Neural crest cell (in vitro differentiated cells): ENCODE measurements at regions not wholly inside any gene's neighbourhood (a gene's known extent, or its start where the extent isn't known, plus 50 kb on each side); places are given as distances from the start of the nearest gene placed in this dataset.

Experiments used
- DNase-seq: peaks from one replicate; pipeline ENCODE4 v3.0.0; 2021; ENCODE audit warnings: low read depth, mixed read lengths, low spot score
- H3K27ac Mint-ChIP-seq: one replicate; pipeline ENCODE4 v1.8.0; 2021; ENCODE audit warnings: mild to moderate bottlenecking, mixed read lengths; ENCODE audit not compliant: unreplicated experiment
- H3K27me3 Mint-ChIP-seq: 2 replicates; pipeline ENCODE4 v1.8.0; 2021; ENCODE audit warnings: low read depth, mild to moderate bottlenecking, mixed read lengths
- H3K36me3 Mint-ChIP-seq: 2 replicates; pipeline ENCODE4 v1.8.0; 2021; ENCODE audit warnings: low read depth, mild to moderate bottlenecking, mixed read lengths
- H3K4me1 Mint-ChIP-seq: 2 replicates; pipeline ENCODE4 v1.8.0; 2021; ENCODE audit warnings: mixed read lengths
- H3K4me3 Mint-ChIP-seq: one replicate; pipeline ENCODE4 v1.8.0; 2021; ENCODE audit warnings: mild to moderate bottlenecking, mixed read lengths
- H3K9me3 Mint-ChIP-seq: 2 replicates; pipeline ENCODE4 v1.8.0; 2021; ENCODE audit warnings: mixed read lengths
- TF ChIP-seq, protein P1 (sequence below): fragments of 200-600 bp; sonication (generic); conservative IDR thresholded peaks from 2 replicates; pipeline ENCODE4 v1.5.0; 2021; ENCODE audit warnings: antibody characterized with exemption, mild to moderate bottlenecking

DNA sequence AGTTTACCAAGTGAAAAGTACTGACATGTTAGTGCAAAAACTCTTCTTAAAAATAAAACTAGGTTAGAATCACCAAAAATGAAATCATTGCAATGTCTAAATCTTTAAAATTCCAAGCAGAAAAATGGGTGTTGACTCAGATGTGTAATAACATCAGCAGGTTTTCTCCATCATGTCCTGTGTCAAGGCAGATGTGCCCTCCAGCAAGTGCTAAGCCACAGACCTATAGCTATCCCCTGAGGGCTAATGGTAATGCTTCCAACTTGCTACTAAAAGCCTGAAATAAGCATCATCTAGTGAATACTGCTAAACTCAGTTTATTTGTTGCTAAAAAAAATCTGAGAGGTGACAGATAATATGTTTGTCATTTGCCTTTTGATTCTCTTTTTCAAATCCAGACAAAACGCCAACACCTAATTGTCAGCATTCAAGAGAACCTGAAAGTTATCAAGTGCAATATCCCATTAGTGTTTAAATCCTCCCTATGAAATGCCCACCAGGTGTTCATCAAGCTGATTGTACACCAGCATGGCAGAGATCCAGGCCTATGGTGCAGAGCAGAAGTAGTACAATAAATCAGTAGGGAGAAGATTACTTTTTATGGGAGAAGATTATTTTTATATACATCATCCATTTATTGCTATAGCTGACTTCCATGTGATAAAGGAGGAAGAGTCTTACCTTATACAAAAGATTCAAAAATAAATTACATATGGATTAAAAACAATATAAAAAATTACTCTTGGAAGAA, 55.1 kb upstream of the SYT9 start:
- H3K27me3 Mint-ChIP-seq = peaks cover 43% of the 10 kb centered on the region
- no peaks in the 10 kb centered on the region for H3K4me1 Mint-ChIP-seq
- TF ChIP-seq, protein P1, sequence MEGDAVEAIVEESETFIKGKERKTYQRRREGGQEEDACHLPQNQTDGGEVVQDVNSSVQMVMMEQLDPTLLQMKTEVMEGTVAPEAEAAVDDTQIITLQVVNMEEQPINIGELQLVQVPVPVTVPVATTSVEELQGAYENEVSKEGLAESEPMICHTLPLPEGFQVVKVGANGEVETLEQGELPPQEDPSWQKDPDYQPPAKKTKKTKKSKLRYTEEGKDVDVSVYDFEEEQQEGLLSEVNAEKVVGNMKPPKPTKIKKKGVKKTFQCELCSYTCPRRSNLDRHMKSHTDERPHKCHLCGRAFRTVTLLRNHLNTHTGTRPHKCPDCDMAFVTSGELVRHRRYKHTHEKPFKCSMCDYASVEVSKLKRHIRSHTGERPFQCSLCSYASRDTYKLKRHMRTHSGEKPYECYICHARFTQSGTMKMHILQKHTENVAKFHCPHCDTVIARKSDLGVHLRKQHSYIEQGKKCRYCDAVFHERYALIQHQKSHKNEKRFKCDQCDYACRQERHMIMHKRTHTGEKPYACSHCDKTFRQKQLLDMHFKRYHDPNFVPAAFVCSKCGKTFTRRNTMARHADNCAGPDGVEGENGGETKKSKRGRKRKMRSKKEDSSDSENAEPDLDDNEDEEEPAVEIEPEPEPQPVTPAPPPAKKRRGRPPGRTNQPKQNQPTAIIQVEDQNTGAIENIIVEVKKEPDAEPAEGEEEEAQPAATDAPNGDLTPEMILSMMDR = no peak

DNA sequence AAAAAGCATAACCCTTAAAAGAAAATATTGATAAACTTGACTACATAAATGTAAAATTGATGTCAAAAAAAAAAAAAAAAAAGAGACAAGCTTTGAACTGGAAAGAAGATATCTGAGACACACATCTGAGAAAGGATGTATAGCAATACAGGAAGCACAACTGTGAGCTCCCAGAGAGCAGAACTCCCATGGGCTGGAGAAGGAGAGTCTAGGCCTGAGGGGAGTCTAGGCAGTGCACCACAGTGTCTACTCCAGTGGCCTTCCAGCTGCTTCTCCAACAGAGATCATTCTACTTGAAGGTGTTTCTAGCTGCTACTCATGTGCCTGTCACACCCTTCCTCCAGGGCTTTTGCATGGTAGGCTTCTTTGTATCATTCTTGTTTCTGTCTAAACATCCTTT, 54.2 kb upstream of the SYT9 start:
- no peaks in the 10 kb centered on the region for H3K4me1 Mint-ChIP-seq
- no peak overlapping the region for H3K4me3 Mint-ChIP-seq
- no peaks in the 10 kb centered on the region for H3K9me3 Mint-ChIP-seq
- TF ChIP-seq, protein P1 = no peak
- no peak for DNase-seq
- H3K27ac Mint-ChIP-seq = no peak overlapping the region
- H3K27me3 Mint-ChIP-seq = peaks cover 51% of the 10 kb centered on the region
- H3K36me3 Mint-ChIP-seq = no peaks in the 10 kb centered on the region

More for the DNA sequence above, 55.1 kb upstream of the SYT9 start:
- Mint-ChIP-seq H3K27ac (no peak overlapping the region), H3K4me3 (no peak overlapping the region), H3K9me3 (no peaks in the 10 kb centered on the region), H3K36me3 (no peaks in the 10 kb centered on the region)
- no peak for DNase-seq
